Activated naive CD4-positive, alpha-beta T cell treated with anti-CD3 and anti-CD28 coated beads for 36 hours (primary cell): ENCODE measurements at regions not wholly inside any gene's neighbourhood (a gene's known extent, or its start where the extent isn't known, plus 50 kb on each side); places are given as distances from the start of the nearest gene placed in this dataset.
"Not testable (repeated sequence)": the region's sequence is repeated elsewhere in the genome, so short reads cannot be mapped to it uniquely, and the experiment has no call there.

ENCODE experiments used
- CTCF ChIA-PET: fragments of 350-600 bp; sonication (Branson Sonifier 250); formaldehyde crosslinking; loops from one replicate; lab custom pipeline; 2021; ENCODE audit warnings: antibody characterized with exemption; lab: Charles Lee
- DNase-seq: peaks from one replicate; pipeline ENCODE4 v3.0.0-alpha.2; 2020
- H3K27ac Mint-ChIP-seq: one replicate; pipeline ENCODE4 v1.8.0; 2021; ENCODE audit warnings: mild to moderate bottlenecking, mixed read lengths
- H3K27me3 Mint-ChIP-seq: one replicate; pipeline ENCODE4 v1.8.0; 2021; ENCODE audit warnings: low read depth, mixed read lengths
- H3K36me3 Mint-ChIP-seq: one replicate; pipeline ENCODE4 v1.8.0; 2021; ENCODE audit warnings: low read depth, mixed read lengths
- H3K4me1 Mint-ChIP-seq: one replicate; pipeline ENCODE4 v1.8.0; 2021; ENCODE audit warnings: low read depth, mixed read lengths
- H3K4me3 Mint-ChIP-seq: one replicate; pipeline ENCODE4 v1.8.0; 2021; ENCODE audit warnings: mild to moderate bottlenecking, moderate library complexity, mixed read lengths
- H3K9me3 Mint-ChIP-seq: one replicate; pipeline ENCODE4 v1.8.0; 2021; ENCODE audit warnings: mixed read lengths
- intact Hi-C: fragments of 100-400 bp; cut with micrococcal nuclease; formaldehyde crosslinking; loops from one replicate; pipeline ENCODE4 v1.15.1; 2023

GRCh38 chr19:34871911-34872310 lies 54.8 kb upstream of the ZNF30 start:
- H3K36me3 Mint-ChIP-seq, DNase-seq, H3K9me3 Mint-ChIP-seq, H3K27me3 Mint-ChIP-seq, H3K4me3 Mint-ChIP-seq, H3K27ac Mint-ChIP-seq, H3K4me1 Mint-ChIP-seq, intact Hi-C loops: not testable (repeated sequence)
- CTCF ChIA-PET: interaction anchor here (0.5 kb wide), 1 partner anchor 63 kb away, joined by 4 read pairs; no protein-coding TSS in a partner anchor

DNA sequence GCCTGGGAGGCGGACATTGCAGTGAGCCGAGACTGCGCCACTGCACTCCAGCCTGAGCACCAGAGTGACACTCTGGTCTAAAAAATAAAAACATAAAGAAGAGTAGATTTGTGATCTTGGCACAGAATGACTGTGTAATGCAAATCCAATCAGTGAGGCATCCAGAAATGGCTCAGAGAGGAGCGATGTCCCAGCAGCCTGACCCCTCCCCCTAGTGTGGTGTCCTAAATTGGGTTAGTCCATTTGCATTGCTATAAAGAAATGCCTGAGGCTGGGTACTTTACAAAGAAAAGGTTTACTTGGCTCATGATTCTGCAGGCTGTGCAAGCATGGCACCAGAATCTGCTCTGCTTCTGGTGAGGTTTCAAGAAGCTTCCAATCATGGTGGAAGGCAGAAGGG lies 59.1 kb upstream of the ZNF30 start:
- CTCF ChIA-PET: no interaction called here
- H3K4me3 Mint-ChIP-seq: no peak overlapping the region
- intact Hi-C loops: no loop called here
- no peaks in the 10 kb centered on the region for H3K27me3 Mint-ChIP-seq
- H3K27ac Mint-ChIP-seq: no peak overlapping the region
- peaks cover 13% of the 10 kb centered on the region for H3K9me3 Mint-ChIP-seq
- no peaks in the 10 kb centered on the region for H3K36me3 Mint-ChIP-seq
- no peak for DNase-seq
- H3K4me1 Mint-ChIP-seq: no peaks in the 10 kb centered on the region

- H3K4me3 Mint-ChIP-seq, CTCF ChIA-PET, H3K27me3 Mint-ChIP-seq: not testable (repeated sequence)
Measured at GRCh38 chr19:34865225-34865624, 61.5 kb upstream of the ZNF30 start.

GRCh38 chr19:34859823-34860736 lies 66.6 kb upstream of the ZNF30 start:
- Mint-ChIP-seq H3K4me3 (peak overlapping the region; percentile 93), H3K4me1 (peaks cover 37% of the 10 kb centered on the region), H3K27ac (peak overlapping the region; percentile 82)
- intact Hi-C loops: loop anchor here (2.0 kb wide), 1 partner anchor 125 kb away; the partner anchor contains the start of gene ZNF181
- H3K9me3 Mint-ChIP-seq, CTCF ChIA-PET, H3K36me3 Mint-ChIP-seq, H3K27me3 Mint-ChIP-seq: not testable (repeated sequence)
- DNase-seq: peak; percentile 27

More at GRCh38 chr19:34865225-34865624, 61.5 kb upstream of the ZNF30 start:
- peaks cover 13% of the 10 kb centered on the region for H3K9me3 Mint-ChIP-seq
- DNase-seq, H3K27ac Mint-ChIP-seq, H3K4me1 Mint-ChIP-seq, intact Hi-C loops, H3K36me3 Mint-ChIP-seq: not testable (repeated sequence)

GRCh38 chr19:34859325-34859724 lies 67.4 kb upstream of the ZNF30 start:
- H3K9me3 Mint-ChIP-seq, H3K36me3 Mint-ChIP-seq, H3K27me3 Mint-ChIP-seq, DNase-seq, CTCF ChIA-PET: not testable (repeated sequence)
- peak overlapping the region; percentile 93 for H3K4me3 Mint-ChIP-seq
- peaks cover 37% of the 10 kb centered on the region for H3K4me1 Mint-ChIP-seq
- H3K27ac Mint-ChIP-seq: peak overlapping the region; percentile 59
- intact Hi-C loops: loop anchor here (2.0 kb wide), 1 partner anchor 125 kb away; the partner anchor contains the start of gene ZNF181

- no peak overlapping the region for H3K4me3 Mint-ChIP-seq
- intact Hi-C loops: no loop called here
- DNase-seq: no peak
- no peaks in the 10 kb centered on the region for H3K9me3 Mint-ChIP-seq
- H3K27ac Mint-ChIP-seq: no peak overlapping the region
- peaks cover 41% of the 10 kb centered on the region for H3K4me1 Mint-ChIP-seq
- CTCF ChIA-PET: no interaction called here
- H3K27me3 Mint-ChIP-seq: no peaks in the 10 kb centered on the region
- H3K36me3 Mint-ChIP-seq: peaks cover 7% of the 10 kb centered on the region
Measured at GRCh38 chr19:34856052-34856451, 70.7 kb upstream of the ZNF30 start.

- Mint-ChIP-seq H3K9me3 (no peaks in the 10 kb centered on the region), H3K27ac (no peak overlapping the region), H3K36me3 (peaks cover 14% of the 10 kb centered on the region), H3K4me3 (no peak overlapping the region), H3K4me1 (peaks cover 27% of the 10 kb centered on the region), H3K27me3 (no peaks in the 10 kb centered on the region)
- DNase-seq: no peak
- CTCF ChIA-PET: no interaction called here
- intact Hi-C loops: no loop called here
Measured at GRCh38 chr19:34853369-34853768, 73.3 kb upstream of the ZNF30 start.

DNA sequence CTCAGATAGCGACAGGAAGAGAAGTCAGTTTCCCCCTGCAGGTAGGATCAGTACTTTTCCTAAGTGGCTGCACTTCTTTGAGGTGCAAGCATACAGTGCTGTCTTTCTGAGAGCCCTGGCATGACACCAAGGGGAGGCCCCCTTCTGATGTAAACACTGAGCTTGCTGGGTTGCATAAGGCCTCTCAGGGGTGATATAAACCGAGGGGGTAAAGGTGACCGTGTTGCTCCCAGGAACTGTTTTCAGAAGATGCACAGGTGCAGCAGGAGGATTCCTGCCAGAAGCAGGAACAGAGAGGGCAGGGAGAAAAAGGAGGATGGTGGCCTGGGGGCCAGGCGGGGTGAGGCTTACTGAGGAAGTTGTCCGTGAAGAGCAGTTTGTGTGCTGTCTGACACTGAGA lies 74.0 kb upstream of the ZNF30 start:
- intact Hi-C loops: no loop called here
- no peak overlapping the region for H3K27ac Mint-ChIP-seq
- CTCF ChIA-PET: no interaction called here
- peaks cover 20% of the 10 kb centered on the region for H3K4me1 Mint-ChIP-seq
- no peak for DNase-seq
- no peaks in the 10 kb centered on the region for H3K27me3 Mint-ChIP-seq
- no peak overlapping the region for H3K4me3 Mint-ChIP-seq
- H3K9me3 Mint-ChIP-seq: no peaks in the 10 kb centered on the region
- H3K36me3 Mint-ChIP-seq: peaks cover 14% of the 10 kb centered on the region

DNA sequence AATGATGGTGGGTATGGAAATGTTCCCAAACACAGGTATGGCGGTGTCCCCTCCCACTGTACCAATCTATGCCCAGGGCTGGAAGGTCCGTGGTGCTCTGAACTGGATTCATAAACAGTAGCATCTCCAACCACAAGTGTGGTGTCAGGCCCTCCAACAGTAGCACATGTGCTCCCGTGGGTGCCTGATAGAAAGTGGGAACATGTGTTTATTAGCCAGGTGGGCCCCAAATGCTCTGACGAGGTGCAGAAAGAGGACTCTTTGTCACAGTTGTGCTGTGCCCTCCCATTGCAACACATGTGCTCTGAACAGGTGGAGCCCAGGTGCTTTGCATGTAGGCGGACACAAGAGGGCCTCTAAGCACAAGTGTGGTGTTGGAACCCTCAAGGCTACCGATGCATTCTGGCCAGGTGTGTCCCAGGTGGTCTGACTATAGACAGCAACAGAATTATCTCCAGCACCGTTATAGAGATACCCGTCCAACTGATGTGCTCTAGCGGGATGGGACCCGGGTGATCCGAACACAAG lies 75.4 kb upstream of the ZNF30 start:
- Mint-ChIP-seq H3K36me3 (peaks cover 14% of the 10 kb centered on the region), H3K9me3 (peaks cover 3% of the 10 kb centered on the region), H3K27me3 (no peaks in the 10 kb centered on the region), H3K27ac (no peak overlapping the region), H3K4me1 (peaks cover 10% of the 10 kb centered on the region), H3K4me3 (no peak overlapping the region)
- no peak for DNase-seq
- intact Hi-C loops: no loop called here
- CTCF ChIA-PET: no interaction called here

DNA sequence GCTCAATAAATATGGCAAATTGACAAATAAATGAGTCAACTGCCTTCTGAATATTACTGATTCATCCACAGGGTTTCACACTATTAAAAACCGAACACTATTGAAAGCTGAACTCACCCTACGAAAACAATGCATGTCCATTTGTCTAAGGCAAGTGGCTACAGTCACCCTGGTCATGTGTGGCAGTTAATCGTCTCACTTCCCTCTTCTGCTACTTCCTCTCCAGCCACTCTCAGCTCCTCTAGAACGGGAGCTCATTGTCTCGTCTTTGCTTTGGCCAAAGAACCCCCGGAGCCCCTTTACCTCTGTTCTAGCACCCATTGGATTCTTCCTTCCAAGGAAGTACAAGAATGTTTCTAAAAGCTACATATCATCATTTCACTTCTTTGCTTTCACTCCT lies 74.4 kb upstream of the ZNF599 start:
- CTCF ChIA-PET: interaction anchor here (0.7 kb wide), 1 partner anchor 109 kb away, joined by 3 read pairs; no protein-coding TSS in a partner anchor
- no peak overlapping the region for H3K4me3 Mint-ChIP-seq
- H3K9me3 Mint-ChIP-seq: peaks cover 3% of the 10 kb centered on the region
- intact Hi-C loops: no loop called here
- peaks cover 11% of the 10 kb centered on the region for H3K36me3 Mint-ChIP-seq
- no peaks in the 10 kb centered on the region for H3K27me3 Mint-ChIP-seq
- H3K27ac Mint-ChIP-seq: no peak overlapping the region
- no peak for DNase-seq
- H3K4me1 Mint-ChIP-seq: no peaks in the 10 kb centered on the region

GRCh38 chr19:34844277-34844676 lies 71.3 kb upstream of the ZNF599 start:
- Mint-ChIP-seq H3K9me3 (peaks cover 3% of the 10 kb centered on the region), H3K4me1 (no peaks in the 10 kb centered on the region), H3K4me3 (no peak overlapping the region), H3K36me3 (peaks cover 8% of the 10 kb centered on the region), H3K27me3 (no peaks in the 10 kb centered on the region), H3K27ac (no peak overlapping the region)
- DNase-seq: no peak
- intact Hi-C loops: no loop called here
- CTCF ChIA-PET: no interaction called here

DNA sequence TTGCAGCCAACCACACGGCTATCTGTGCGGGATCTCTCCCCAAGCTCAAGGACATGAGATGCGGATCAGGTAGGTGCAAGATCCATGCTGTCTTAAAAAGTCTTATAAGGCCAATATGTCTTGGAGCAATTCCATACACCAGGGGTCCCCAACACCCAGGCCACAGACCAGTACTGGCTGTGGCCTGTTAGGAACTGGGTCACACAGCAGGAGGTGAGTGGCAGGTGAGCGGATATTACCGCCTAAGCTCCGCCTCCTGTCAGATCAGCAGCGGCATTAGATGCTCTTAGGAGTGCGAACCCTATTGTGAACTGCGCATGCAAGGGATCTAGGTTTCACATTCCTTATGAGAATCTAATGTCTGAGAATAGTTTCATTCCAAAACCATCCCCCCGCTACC lies 68.8 kb upstream of the ZNF599 start:
- CTCF ChIA-PET: interaction anchor here (0.7 to 1.9 kb wide), 2 partner anchors 151 to 203 kb away, joined by 3 to 5 read pairs; no protein-coding TSS in a partner anchor
- peaks cover under 1% of the 10 kb centered on the region for H3K36me3 Mint-ChIP-seq
- H3K27me3 Mint-ChIP-seq: no peaks in the 10 kb centered on the region
- H3K4me1 Mint-ChIP-seq: peaks cover 12% of the 10 kb centered on the region
- intact Hi-C loops: no loop called here
- no peak for DNase-seq
- no peak overlapping the region for H3K27ac Mint-ChIP-seq
- H3K4me3 Mint-ChIP-seq: no peak overlapping the region
- H3K9me3 Mint-ChIP-seq: no peaks in the 10 kb centered on the region
